Body of pancreas (tissue), 4 donors: ENCODE measurements at regions not wholly inside any gene's neighbourhood (a gene's known extent, or its start where the extent isn't known, plus 50 kb on each side); places are given as distances from the start of the nearest gene placed in this dataset.

Experiments
- ATAC-seq: fragments of 150-250 bp; one replicate; pipeline ENCODE4 v1.9.1; 2016
- DNase-seq, 4 donors: peaks; one replicate each; pipeline ENCODE4 v3.0.0-alpha.2; 2019
- H3K27ac ChIP-seq, 4 donors: fragments of 200-600 bp; sonication (generic); 1 replicate in 3 of 4; 2 replicates in 1 of 4; pipeline versions ENCODE4 v1.5.1 to v1.6.1; 2016 to 2019; ENCODE audit warnings: mild to moderate bottlenecking in 1 of 4, mixed read lengths in 1 of 4, moderate library complexity in 1 of 4
- H3K27me3 ChIP-seq, 2 donors: fragments of 200-600 bp; sonication (generic); one replicate each; pipeline ENCODE4 v1.6.0; 2016; ENCODE audit warnings: mild to moderate bottlenecking in 1 of 2
- H3K36me3 ChIP-seq, 2 donors: fragments of 200-600 bp; sonication (generic); replicated peaks in 1 of 2; 2 replicates each; pipeline ENCODE4 v1.5.1; 2016; ENCODE audit warnings: low read depth in 2 of 2; ENCODE audit not compliant: insufficient read depth in 1 of 2
- H3K4me1 ChIP-seq: fragments of 200-600 bp; sonication (generic); one replicate; pipeline ENCODE4 v1.6.0; 2016
- H3K4me3 ChIP-seq, 2 donors: fragments of 200-600 bp; sonication (generic); 1 replicate in 1 of 2; 2 replicates in 1 of 2; pipeline ENCODE4 v1.5.1; 2016 to 2019
- H3K9me3 ChIP-seq, 3 donors: fragments of 200-600 bp; sonication (generic); 1 replicate in 2 of 3; 2 replicates in 1 of 3; pipeline ENCODE4 v1.5.1; 2016
- POLR2A ChIP-seq, 3 donors: fragments of 450-650 bp; IDR thresholded peaks; one replicate each; pipeline ENCODE4 v1.6.1; 2016; ENCODE audit warnings: antibody characterized with exemption in 3 of 3, mild to moderate bottlenecking in 2 of 3
- WGBS, 2 donors: methylation state at CpG; one replicate each; pipeline ENCODE4 v1.1.5; 2017; 5-methylcytosine and 5-hydroxymethylcytosine counted together
- intact Hi-C: fragments of 100-400 bp; cut with DNase I; formaldehyde crosslinking; loops from one replicate; pipeline ENCODE4 v1.15.1; 2023
- TF ChIP-seq, protein P1 (sequence below), 7 experiments: fragments of 450-650 bp in 4 of 7; fragments of 200-600 bp in 3 of 7; sonication (generic) in 3 of 7; IDR thresholded peaks; one replicate each; pipeline ENCODE4 v1.5.1; 2016 to 2019; ENCODE audit warnings: antibody characterized with exemption in 7 of 7

DNA sequence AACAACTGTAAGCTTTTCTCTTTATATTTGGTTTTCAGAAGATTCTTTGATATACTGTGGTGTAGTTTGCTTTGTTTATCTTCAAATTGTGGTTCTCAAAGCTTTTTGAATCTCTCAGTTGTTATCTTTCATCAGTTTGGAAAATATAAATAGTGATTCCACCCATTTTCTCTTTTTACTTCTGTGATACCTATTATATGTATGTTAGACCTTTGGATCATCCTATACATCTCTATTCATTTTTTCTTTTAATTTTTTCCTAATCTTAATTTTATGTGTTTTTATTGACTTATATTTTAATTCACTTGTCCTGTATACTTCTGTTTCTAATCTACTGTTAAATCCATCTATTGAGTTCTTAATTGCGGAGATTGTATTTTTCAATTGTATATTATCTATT is 160.7 kb upstream of the COL8A1 start:
- Histone ChIP-seq H3K27me3 (no peaks in the 10 kb centered on the region), H3K36me3 (no peaks in the 10 kb centered on the region), H3K27ac (no peak overlapping the region), H3K4me3 (no peak overlapping the region), H3K4me1 (no peaks in the 10 kb centered on the region), H3K9me3 (no peaks in the 10 kb centered on the region)
- no peak for TF ChIP-seq POLR2A (IDR thresholded peaks at IDR 0.05)
- TF ChIP-seq, protein P1, sequence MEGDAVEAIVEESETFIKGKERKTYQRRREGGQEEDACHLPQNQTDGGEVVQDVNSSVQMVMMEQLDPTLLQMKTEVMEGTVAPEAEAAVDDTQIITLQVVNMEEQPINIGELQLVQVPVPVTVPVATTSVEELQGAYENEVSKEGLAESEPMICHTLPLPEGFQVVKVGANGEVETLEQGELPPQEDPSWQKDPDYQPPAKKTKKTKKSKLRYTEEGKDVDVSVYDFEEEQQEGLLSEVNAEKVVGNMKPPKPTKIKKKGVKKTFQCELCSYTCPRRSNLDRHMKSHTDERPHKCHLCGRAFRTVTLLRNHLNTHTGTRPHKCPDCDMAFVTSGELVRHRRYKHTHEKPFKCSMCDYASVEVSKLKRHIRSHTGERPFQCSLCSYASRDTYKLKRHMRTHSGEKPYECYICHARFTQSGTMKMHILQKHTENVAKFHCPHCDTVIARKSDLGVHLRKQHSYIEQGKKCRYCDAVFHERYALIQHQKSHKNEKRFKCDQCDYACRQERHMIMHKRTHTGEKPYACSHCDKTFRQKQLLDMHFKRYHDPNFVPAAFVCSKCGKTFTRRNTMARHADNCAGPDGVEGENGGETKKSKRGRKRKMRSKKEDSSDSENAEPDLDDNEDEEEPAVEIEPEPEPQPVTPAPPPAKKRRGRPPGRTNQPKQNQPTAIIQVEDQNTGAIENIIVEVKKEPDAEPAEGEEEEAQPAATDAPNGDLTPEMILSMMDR (IDR thresholded peaks at IDR 0.05), result no peak
- WGBS, 2 donors, result 89 to 96% methylated on average over 1 of the region's 1 CpG
- ATAC-seq, result no peak
- DNase-seq, result no peak
- intact Hi-C loops, result no loop called here

DNA sequence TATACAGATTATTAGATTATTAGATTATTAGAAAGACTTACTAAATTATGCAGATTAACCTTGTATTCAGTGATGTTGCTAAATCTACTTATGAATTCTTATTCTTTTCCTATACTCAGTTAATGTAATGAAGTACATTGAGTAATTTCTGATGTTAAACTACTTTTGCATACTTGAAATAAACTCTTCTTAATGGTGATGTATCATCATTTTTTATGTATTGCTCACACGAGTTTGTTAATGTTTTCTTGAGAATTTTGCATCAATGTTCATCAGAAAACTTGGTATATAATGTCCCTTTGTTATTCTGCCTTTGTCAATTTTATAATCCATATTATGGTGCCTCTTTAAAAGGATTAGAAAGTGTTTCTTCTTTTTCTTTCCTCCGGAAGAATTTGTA is 163.2 kb upstream of the COL8A1 start:
- intact Hi-C loops, result no loop called here
- H3K36me3 ChIP-seq, result no peaks in the 10 kb centered on the region
- WGBS, 2 donors, result 42 to 48% methylated on average over 2 of the region's 2 CpGs

DNA sequence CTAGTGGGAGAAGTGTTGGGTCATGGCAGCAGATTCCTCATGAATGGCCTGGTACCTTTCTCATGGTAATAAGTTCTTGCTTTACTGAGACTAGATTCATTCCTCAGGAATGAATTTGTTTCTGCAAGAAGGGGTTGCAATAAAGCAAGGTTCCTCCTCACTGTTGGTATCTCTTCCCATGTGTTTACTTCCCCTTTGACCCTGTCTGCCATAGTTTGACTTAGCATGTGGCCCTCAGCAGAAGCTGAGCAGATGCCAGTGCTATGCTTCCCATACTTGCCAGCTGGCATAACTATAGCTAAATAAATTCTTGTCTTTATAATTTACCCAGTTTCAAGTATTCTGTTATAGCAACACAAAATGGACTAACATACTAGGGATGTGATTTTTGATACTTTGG is 163.6 kb upstream of the COL8A1 start:
- intact Hi-C loops, result no loop called here
- H3K27me3 ChIP-seq, result no peaks in the 10 kb centered on the region
- DNase-seq, result no peak
- TF ChIP-seq, protein P1 (IDR thresholded peaks at IDR 0.05), result no peak
- TF ChIP-seq POLR2A (IDR thresholded peaks at IDR 0.05), result no peak
- H3K4me1 ChIP-seq, result no peaks in the 10 kb centered on the region
- no peaks in the 10 kb centered on the region for H3K9me3 ChIP-seq
- no peak for ATAC-seq
- no peak overlapping the region for H3K4me3 ChIP-seq
- H3K36me3 ChIP-seq, result no peaks in the 10 kb centered on the region
- no peak overlapping the region for H3K27ac ChIP-seq

More for the DNA sequence above, 163.2 kb upstream of the COL8A1 start:
- DNase-seq, result no peak
- Histone ChIP-seq H3K4me3 (no peak overlapping the region), H3K4me1 (no peaks in the 10 kb centered on the region), H3K9me3 (no peaks in the 10 kb centered on the region), H3K27ac (no peak overlapping the region), H3K27me3 (no peaks in the 10 kb centered on the region)
- no peak for TF ChIP-seq POLR2A (IDR thresholded peaks at IDR 0.05)
- TF ChIP-seq, protein P1 (IDR thresholded peaks at IDR 0.05), result no peak
- ATAC-seq, result no peak

DNA sequence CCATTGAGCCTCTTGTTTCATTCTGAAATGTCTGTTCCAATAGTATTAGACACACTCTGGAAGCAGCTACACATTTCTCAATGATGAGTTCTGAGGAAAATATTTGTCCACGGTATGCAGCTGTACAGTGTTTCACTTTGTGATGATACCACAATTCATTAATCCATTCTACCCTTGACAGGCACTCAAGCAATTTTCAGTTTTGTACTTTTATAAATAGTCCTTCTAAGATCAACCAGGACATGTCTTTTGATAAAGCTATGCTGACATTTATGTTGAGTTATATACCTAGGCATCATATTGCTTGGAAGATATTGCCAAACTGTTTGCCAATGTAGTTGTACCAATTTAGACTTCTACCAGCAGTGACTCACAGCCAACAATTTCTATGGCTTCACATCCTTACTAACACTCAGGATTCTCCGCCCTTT is 165.1 kb upstream of the COL8A1 start:
- Histone ChIP-seq H3K9me3 (no peaks in the 10 kb centered on the region), H3K4me3 (no peak overlapping the region), H3K36me3 (no peaks in the 10 kb centered on the region), H3K27ac (no peak overlapping the region), H3K27me3 (no peaks in the 10 kb centered on the region), H3K4me1 (no peaks in the 10 kb centered on the region)
- DNase-seq (no peak), ATAC-seq (no peak)
- intact Hi-C loops, result no loop called here
- TF ChIP-seq POLR2A (IDR thresholded peaks at IDR 0.05), result no peak
- TF ChIP-seq, protein P1 (IDR thresholded peaks at IDR 0.05), result no peak
- WGBS, 2 donors, result 28 to 70% methylated on average over 2 of the region's 2 CpGs

DNA sequence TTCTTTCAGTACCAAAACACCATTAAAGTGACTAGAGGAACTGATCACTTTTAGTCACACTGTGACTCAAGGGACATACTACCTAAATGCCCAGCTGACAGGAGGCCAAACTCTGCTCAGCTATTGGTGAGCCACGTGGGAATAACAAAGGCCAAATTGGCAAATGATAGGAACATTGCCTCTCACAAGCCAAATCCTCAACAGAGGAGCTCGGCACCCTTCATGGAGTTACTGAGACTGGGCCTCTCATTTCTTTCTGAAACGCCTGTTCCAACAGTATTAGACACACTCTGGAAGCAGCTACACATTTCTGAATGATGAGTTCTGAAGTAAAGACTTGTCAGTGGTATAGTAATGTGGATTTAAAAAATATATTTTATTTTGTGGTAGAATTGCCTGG is 166.0 kb upstream of the COL8A1 start:
- TF ChIP-seq, protein P1 (IDR thresholded peaks at IDR 0.05), result no peak
- no peak for TF ChIP-seq POLR2A (IDR thresholded peaks at IDR 0.05)
- ATAC-seq, result no peak

More for the DNA sequence above, 166.0 kb upstream of the COL8A1 start:
- no peak for DNase-seq
- H3K27ac ChIP-seq, result no peak overlapping the region
- H3K36me3 ChIP-seq, result no peaks in the 10 kb centered on the region
- 40 to 47% methylated on average over 3 of the region's 3 CpGs for WGBS, 2 donors
- no peaks in the 10 kb centered on the region for H3K27me3 ChIP-seq
- intact Hi-C loops, result no loop called here
- H3K9me3 ChIP-seq, result no peaks in the 10 kb centered on the region
- H3K4me1 ChIP-seq, result no peaks in the 10 kb centered on the region
- H3K4me3 ChIP-seq, result no peak overlapping the region
